ENCODE measurements at regions not wholly inside any gene's neighbourhood (a gene's known extent, or its start where the extent isn't known, plus 50 kb on each side); places are given as distances from the start of the nearest gene placed in this dataset.

- intact Hi-C loops (cut with micrococcal nuclease; ENCODE audit: unreplicated experiment): no loop called here
- ATAC-seq (no peak), DNase-seq (ENCODE audit: low read depth, low spot score) (no peak)
- in situ Hi-C loops (cut with HindIII; ENCODE audit: low pct_unique_long_range_greater_than_20kb, low sequenced_read_pairs): no loop called here
- CTCF ChIA-PET: no interaction called here
- no TSS peak for BruUV-seq (replicated peaks)
- no peaks in the 10 kb centered on the region for H3K9me3 ChIP-seq (ENCODE audit: control insufficient read depth, insufficient read depth, low read depth, low read length)
- H3K4me1 ChIP-seq (ENCODE audit: control insufficient read depth, insufficient read depth, low read length): no peaks in the 10 kb centered on the region
- H3K36me3 ChIP-seq (ENCODE audit: control insufficient read depth, insufficient read depth, low read length): no peaks in the 10 kb centered on the region
- H3K27me3 ChIP-seq (ENCODE audit: control insufficient read depth, insufficient read depth, low read length): no peaks in the 10 kb centered on the region
- POLR2A ChIA-PET: no interaction called here
- no peak for TF ChIP-seq CTCF (IDR thresholded peaks at IDR 0.05)
- TF ChIP-seq REST (IDR thresholded peaks at IDR 0.05; ENCODE audit: insufficient read depth in 1 of 2, low read depth in 2 of 2, low read length in 1 of 2): no peak
- no peak for TF ChIP-seq SIN3A (IDR thresholded peaks at IDR 0.05; ENCODE audit: borderline replicate concordance, insufficient read depth, low read depth, low read length)
- no peak for TF ChIP-seq POLR2AphosphoS5 (IDR thresholded peaks at IDR 0.05; ENCODE audit: low read depth, low read length)
- TF ChIP-seq TCF7L2 (IDR thresholded peaks at IDR 0.05; ENCODE audit: low read depth, low read length): no peak
- H3K27ac ChIP-seq (ENCODE audit: low read length): no peak overlapping the region
- H3K4me3 ChIP-seq (ENCODE audit: low read depth in 2 of 2, low read length in 2 of 2): no peak overlapping the region
These were observed 176.8 kb upstream of the MARCKS start for GRCh38 chr6:113680301-113680700.

GRCh38 chr6:113683968-113684367 is 173.2 kb upstream of the MARCKS start:
- TF ChIP-seq SIN3A (IDR thresholded peaks at IDR 0.05; ENCODE audit: borderline replicate concordance, insufficient read depth, low read depth, low read length) (no peak), POLR2AphosphoS5 (IDR thresholded peaks at IDR 0.05; ENCODE audit: low read depth, low read length) (no peak), REST (IDR thresholded peaks at IDR 0.05; ENCODE audit: insufficient read depth in 1 of 2, low read depth in 2 of 2, low read length in 1 of 2) (no peak), CTCF (IDR thresholded peaks at IDR 0.05) (no peak), TCF7L2 (IDR thresholded peaks at IDR 0.05; ENCODE audit: low read depth, low read length) (no peak)
- POLR2A ChIA-PET: no interaction called here
- no peak for DNase-seq (ENCODE audit: low read depth, low spot score)
- intact Hi-C loops (cut with micrococcal nuclease; ENCODE audit: unreplicated experiment): no loop called here
- ATAC-seq: no peak
- in situ Hi-C loops (cut with HindIII; ENCODE audit: low pct_unique_long_range_greater_than_20kb, low sequenced_read_pairs): no loop called here
- Histone ChIP-seq H3K4me1 (ENCODE audit: control insufficient read depth, insufficient read depth, low read length) (no peaks in the 10 kb centered on the region), H3K9me3 (ENCODE audit: control insufficient read depth, insufficient read depth, low read depth, low read length) (no peaks in the 10 kb centered on the region), H3K4me3 (ENCODE audit: low read depth in 2 of 2, low read length in 2 of 2) (no peak overlapping the region), H3K27ac (ENCODE audit: low read length) (no peak overlapping the region), H3K27me3 (ENCODE audit: control insufficient read depth, insufficient read depth, low read length) (no peaks in the 10 kb centered on the region), H3K36me3 (ENCODE audit: control insufficient read depth, insufficient read depth, low read length) (no peaks in the 10 kb centered on the region)
- CTCF ChIA-PET: no interaction called here
- no TSS peak for BruUV-seq (replicated peaks)
